HEK293 (cell line): ENCODE measurements at regions not wholly inside any gene's neighbourhood (a gene's known extent, or its start where the extent isn't known, plus 50 kb on each side); places are given as distances from the start of the nearest gene placed in this dataset.

Experiments
- CTCF ChIA-PET: fragments of 350-600 bp; formaldehyde crosslinking; extraction: SDS; loops from one replicate; lab custom pipeline; 2021; ENCODE audit warnings: antibody characterized with exemption; lab: Yijun Ruan, JAX
- POLR2A ChIA-PET: fragments of 300-600 bp; formaldehyde crosslinking; extraction: SDS; loops from one replicate; lab custom pipeline; 2020; ENCODE audit warnings: antibody characterized with exemption, inconsistent platforms; lab: Yijun Ruan, JAX
- H3K27ac ChIP-seq: fragments of 200-500 bp; sonication (Bioruptor generic); 2 replicates; pipeline ENCODE4 v1.5.1; 2014; ENCODE audit warnings: low read depth, low read length, control low read depth, inconsistent platforms; ENCODE audit errors: extremely low read depth
- H3K36me3 ChIP-seq, 2 experiments: fragments of 200-500 bp in 1 of 2; sonication (Bioruptor generic) in 1 of 2; 1 replicate in 1 of 2; 2 replicates in 1 of 2; pipeline ENCODE4 v1.5.1; 2014 to 2017; ENCODE audit warnings: inconsistent platforms in 2 of 2, low read length in 2 of 2; ENCODE audit not compliant: control insufficient read depth in 2 of 2, insufficient read depth in 1 of 2
- H3K4me1 ChIP-seq: fragments of 200-500 bp; sonication (Bioruptor generic); 2 replicates; pipeline ENCODE4 v1.5.1; 2014; ENCODE audit warnings: mild to moderate bottlenecking, low read length, inconsistent platforms; ENCODE audit not compliant: control insufficient read depth, insufficient read depth
- H3K4me3 ChIP-seq: 2 replicates; pipeline ENCODE4 v1.5.1; 2011; ENCODE audit warnings: low read depth, mild to moderate bottlenecking, control low read depth, low read length, moderate library complexity
- H3K9me3 ChIP-seq: fragments of 200-500 bp; sonication (Bioruptor generic); 2 replicates; pipeline ENCODE4 v1.5.1; 2014; ENCODE audit warnings: low read depth, low read length, inconsistent platforms; ENCODE audit not compliant: control insufficient read depth, insufficient read depth
- FEZF1 ChIP-seq: fragments of 450-650 bp; formaldehyde crosslinking; IDR thresholded peaks from 2 replicates; pipeline ENCODE4 v1.5.1; 2016; ENCODE audit warnings: missing biosample characterization, missing genetic modification characterization
- KLF7 ChIP-seq: fragments of 450-650 bp; formaldehyde crosslinking; IDR thresholded peaks from 2 replicates; pipeline ENCODE4 v1.5.1; 2016; ENCODE audit warnings: missing biosample characterization, missing genetic modification characterization, borderline replicate concordance
- ZNF16 ChIP-seq: fragments of 450-650 bp; formaldehyde crosslinking; IDR thresholded peaks from 2 replicates; pipeline ENCODE4 v1.5.1; 2016; ENCODE audit warnings: low read depth, missing biosample characterization, missing genetic modification characterization
- ZNF214 ChIP-seq: fragments of 450-650 bp; formaldehyde crosslinking; IDR thresholded peaks from 2 replicates; pipeline ENCODE4 v1.5.1; 2017; ENCODE audit warnings: missing biosample characterization, mild to moderate bottlenecking, missing genetic modification characterization, borderline replicate concordance
- ZNF266 ChIP-seq: fragments of 450-650 bp; formaldehyde crosslinking; IDR thresholded peaks from 2 replicates; pipeline ENCODE4 v1.5.1; 2016; ENCODE audit warnings: missing biosample characterization, missing genetic modification characterization, low read depth
- ZNF292 ChIP-seq: fragments of 450-650 bp; formaldehyde crosslinking; IDR thresholded peaks from 2 replicates; pipeline ENCODE4 v1.5.1; 2016; ENCODE audit warnings: low read depth, missing biosample characterization, missing genetic modification characterization, borderline replicate concordance
- ZNF335 ChIP-seq: fragments of 450-650 bp; formaldehyde crosslinking; conservative IDR thresholded peaks from 2 replicates; pipeline ENCODE4 v1.5.1; 2016; ENCODE audit warnings: missing biosample characterization, missing genetic modification characterization
- ZNF341 ChIP-seq: fragments of 450-650 bp; formaldehyde crosslinking; IDR thresholded peaks from 2 replicates; pipeline ENCODE4; 2016; ENCODE audit warnings: low read depth, missing biosample characterization, missing genetic modification characterization
- ZNF37A ChIP-seq: fragments of 450-650 bp; IDR thresholded peaks from 2 replicates; pipeline ENCODE4 v1.5.1; 2018; ENCODE audit warnings: missing biosample characterization, missing genetic modification characterization
- ZNF549 ChIP-seq: fragments of 450-650 bp; IDR thresholded peaks from 2 replicates; pipeline ENCODE4 v1.5.1; 2018; ENCODE audit warnings: missing biosample characterization, missing genetic modification characterization, mild to moderate bottlenecking, inconsistent platforms, moderate library complexity
- ZNF654 ChIP-seq: fragments of 450-650 bp; formaldehyde crosslinking; IDR thresholded peaks from 2 replicates; pipeline ENCODE4 v1.5.1; 2016; ENCODE audit warnings: low read depth, missing biosample characterization, missing genetic modification characterization
- ZNF658 ChIP-seq: fragments of 450-650 bp; formaldehyde crosslinking; IDR thresholded peaks from 2 replicates; pipeline ENCODE4; 2016; ENCODE audit warnings: missing biosample characterization, missing genetic modification characterization
- ZNF664 ChIP-seq: fragments of 450-650 bp; formaldehyde crosslinking; IDR thresholded peaks from 2 replicates; pipeline ENCODE4 v1.5.1; 2016; ENCODE audit warnings: missing biosample characterization, missing genetic modification characterization
- ZNF701 ChIP-seq: fragments of 450-650 bp; formaldehyde crosslinking; IDR thresholded peaks from 2 replicates; pipeline ENCODE4 v1.5.1; 2016; ENCODE audit warnings: missing biosample characterization, missing genetic modification characterization
- TF ChIP-seq, protein P1 (sequence below): fragments of 450-650 bp; formaldehyde crosslinking; IDR thresholded peaks from 2 replicates; pipeline ENCODE4 v1.5.1; 2016; ENCODE audit warnings: missing biosample characterization, missing genetic modification characterization
- TF ChIP-seq, protein P2 (sequence below): fragments of 450-650 bp; formaldehyde crosslinking; conservative IDR thresholded peaks from 2 replicates; pipeline ENCODE4 v1.5.1; 2016; ENCODE audit warnings: low read depth, missing biosample characterization, missing genetic modification characterization
- TF ChIP-seq, protein P3 (sequence below): fragments of 450-650 bp; formaldehyde crosslinking; IDR thresholded peaks from 2 replicates; pipeline ENCODE4 v1.5.1; 2016; ENCODE audit warnings: missing biosample characterization, missing genetic modification characterization
- TF ChIP-seq, protein P4 (sequence below): fragments of 450-650 bp; formaldehyde crosslinking; IDR thresholded peaks from 2 replicates; pipeline ENCODE4 v1.5.1; 2017; ENCODE audit warnings: missing biosample characterization, missing genetic modification characterization
- TF ChIP-seq, protein P5 (sequence below): fragments of 450-650 bp; formaldehyde crosslinking; IDR thresholded peaks from 2 replicates; pipeline ENCODE4 v1.5.1; 2017; ENCODE audit warnings: missing biosample characterization, missing genetic modification characterization
- TF ChIP-seq, protein P6 (sequence below): fragments of 450-650 bp; formaldehyde crosslinking; IDR thresholded peaks from 2 replicates; pipeline ENCODE4 v1.5.1; 2017; ENCODE audit warnings: missing biosample characterization, mild to moderate bottlenecking, missing genetic modification characterization, moderate library complexity
- TF ChIP-seq, protein P7 (sequence below): fragments of 450-650 bp; formaldehyde crosslinking; IDR thresholded peaks from 2 replicates; pipeline ENCODE4 v1.5.1; 2016; ENCODE audit warnings: missing biosample characterization, missing genetic modification characterization

DNA sequence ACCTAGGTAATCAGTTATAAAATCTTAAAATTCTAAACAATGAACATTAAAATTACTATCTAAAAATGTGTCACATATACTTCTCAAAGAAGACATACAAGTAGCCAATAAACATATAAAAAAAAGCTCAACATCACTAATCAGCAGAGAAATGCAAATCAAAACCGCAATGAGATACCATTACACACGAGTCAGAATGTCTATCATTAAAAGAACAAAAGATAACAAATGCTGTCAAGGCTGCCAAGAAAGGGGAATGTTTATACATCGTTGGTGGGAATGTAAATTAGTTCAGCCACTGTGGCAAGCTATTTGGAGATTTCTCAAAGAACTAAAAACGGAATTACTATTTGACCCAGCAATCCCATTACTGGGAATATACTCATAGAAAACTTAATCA is 310.3 kb upstream of the EDNRB start:
- Histone ChIP-seq H3K9me3 (no peaks in the 10 kb centered on the region), H3K36me3 (no peaks in the 10 kb centered on the region), H3K4me1 (no peaks in the 10 kb centered on the region)
- peak; percentile 53 for TF ChIP-seq FEZF1 (tag by site-specific recombination)
- TF ChIP-seq ZNF214 (tag by site-specific recombination), result no peak
- TF ChIP-seq, all 188 proteins: peak for 1
- no peak overlapping the region for H3K4me3 ChIP-seq
- H3K27ac ChIP-seq, result no peak overlapping the region
- CTCF ChIA-PET, result interaction anchor here (2.9 kb wide), 1 partner anchor 12 kb away, joined by 7 read pairs; no protein-coding TSS in a partner anchor
- POLR2A ChIA-PET, result no interaction called here

DNA sequence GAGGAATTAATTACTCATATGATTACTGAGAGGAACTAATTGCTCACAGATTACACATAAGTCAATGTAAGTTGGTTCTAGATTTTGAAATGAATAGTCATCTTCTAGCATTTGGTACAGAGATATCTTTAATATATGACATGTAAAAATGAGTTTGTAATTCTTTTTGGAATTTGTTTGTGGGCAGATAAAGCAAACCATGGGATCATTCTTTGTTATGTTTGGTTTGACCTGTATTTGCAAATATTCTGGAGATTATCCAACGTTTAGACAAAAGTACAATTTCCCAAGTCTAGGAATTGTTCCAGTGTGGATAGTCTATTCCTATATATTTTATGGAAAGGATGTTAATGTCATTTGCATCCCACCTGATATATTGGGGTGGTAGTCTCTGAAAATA is 309.6 kb upstream of the EDNRB start:
- H3K9me3 ChIP-seq, result no peaks in the 10 kb centered on the region
- ChIA-PET CTCF (interaction anchor here (2.9 kb wide), 1 partner anchor 12 kb away, joined by 7 read pairs; no protein-coding TSS in a partner anchor), POLR2A (no interaction called here)
- no peak overlapping the region for H3K27ac ChIP-seq
- no peaks in the 10 kb centered on the region for H3K36me3 ChIP-seq
- H3K4me3 ChIP-seq, result no peak overlapping the region
- no peaks in the 10 kb centered on the region for H3K4me1 ChIP-seq
- TF ChIP-seq ZNF292 (tag by site-specific recombination), result no peak
- TF ChIP-seq, protein P1, sequence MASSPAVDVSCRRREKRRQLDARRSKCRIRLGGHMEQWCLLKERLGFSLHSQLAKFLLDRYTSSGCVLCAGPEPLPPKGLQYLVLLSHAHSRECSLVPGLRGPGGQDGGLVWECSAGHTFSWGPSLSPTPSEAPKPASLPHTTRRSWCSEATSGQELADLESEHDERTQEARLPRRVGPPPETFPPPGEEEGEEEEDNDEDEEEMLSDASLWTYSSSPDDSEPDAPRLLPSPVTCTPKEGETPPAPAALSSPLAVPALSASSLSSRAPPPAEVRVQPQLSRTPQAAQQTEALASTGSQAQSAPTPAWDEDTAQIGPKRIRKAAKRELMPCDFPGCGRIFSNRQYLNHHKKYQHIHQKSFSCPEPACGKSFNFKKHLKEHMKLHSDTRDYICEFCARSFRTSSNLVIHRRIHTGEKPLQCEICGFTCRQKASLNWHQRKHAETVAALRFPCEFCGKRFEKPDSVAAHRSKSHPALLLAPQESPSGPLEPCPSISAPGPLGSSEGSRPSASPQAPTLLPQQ (tag by site-specific recombination), result no peak
- TF ChIP-seq, protein P2, sequence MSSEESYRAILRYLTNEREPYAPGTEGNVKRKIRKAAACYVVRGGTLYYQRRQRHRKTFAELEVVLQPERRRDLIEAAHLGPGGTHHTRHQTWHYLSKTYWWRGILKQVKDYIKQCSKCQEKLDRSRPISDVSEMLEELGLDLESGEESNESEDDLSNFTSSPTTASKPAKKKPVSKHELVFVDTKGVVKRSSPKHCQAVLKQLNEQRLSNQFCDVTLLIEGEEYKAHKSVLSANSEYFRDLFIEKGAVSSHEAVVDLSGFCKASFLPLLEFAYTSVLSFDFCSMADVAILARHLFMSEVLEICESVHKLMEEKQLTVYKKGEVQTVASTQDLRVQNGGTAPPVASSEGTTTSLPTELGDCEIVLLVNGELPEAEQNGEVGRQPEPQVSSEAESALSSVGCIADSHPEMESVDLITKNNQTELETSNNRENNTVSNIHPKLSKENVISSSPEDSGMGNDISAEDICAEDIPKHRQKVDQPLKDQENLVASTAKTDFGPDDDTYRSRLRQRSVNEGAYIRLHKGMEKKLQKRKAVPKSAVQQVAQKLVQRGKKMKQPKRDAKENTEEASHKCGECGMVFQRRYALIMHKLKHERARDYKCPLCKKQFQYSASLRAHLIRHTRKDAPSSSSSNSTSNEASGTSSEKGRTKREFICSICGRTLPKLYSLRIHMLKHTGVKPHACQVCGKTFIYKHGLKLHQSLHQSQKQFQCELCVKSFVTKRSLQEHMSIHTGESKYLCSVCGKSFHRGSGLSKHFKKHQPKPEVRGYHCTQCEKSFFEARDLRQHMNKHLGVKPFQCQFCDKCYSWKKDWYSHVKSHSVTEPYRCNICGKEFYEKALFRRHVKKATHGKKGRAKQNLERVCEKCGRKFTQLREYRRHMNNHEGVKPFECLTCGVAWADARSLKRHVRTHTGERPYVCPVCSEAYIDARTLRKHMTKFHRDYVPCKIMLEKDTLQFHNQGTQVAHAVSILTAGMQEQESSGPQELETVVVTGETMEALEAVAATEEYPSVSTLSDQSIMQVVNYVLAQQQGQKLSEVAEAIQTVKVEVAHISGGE (tag by site-specific recombination), result no peak
- TF ChIP-seq ZNF664 (tag by site-specific recombination), result no peak
- TF ChIP-seq ZNF654 (tag by site-specific recombination), result no peak
- TF ChIP-seq ZNF658 (tag by site-specific recombination), result no peak
- TF ChIP-seq, protein P3, sequence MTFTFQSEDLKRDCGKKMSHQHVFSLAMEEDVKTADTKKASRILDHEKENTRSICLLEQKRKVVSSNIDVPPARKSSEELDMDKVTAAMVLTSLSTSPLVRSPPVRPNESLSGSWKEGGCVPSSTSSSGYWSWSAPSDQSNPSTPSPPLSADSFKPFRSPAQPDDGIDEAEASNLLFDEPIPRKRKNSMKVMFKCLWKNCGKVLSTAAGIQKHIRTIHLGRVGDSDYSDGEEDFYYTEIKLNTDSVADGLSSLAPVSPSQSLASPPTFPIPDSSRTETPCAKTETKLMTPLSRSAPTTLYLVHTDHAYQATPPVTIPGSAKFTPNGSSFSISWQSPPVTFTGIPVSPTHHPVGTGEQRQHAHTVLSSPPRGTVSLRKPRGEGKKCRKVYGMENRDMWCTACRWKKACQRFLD, result no peak
- no peak for TF ChIP-seq KLF7
- TF ChIP-seq, protein P4, sequence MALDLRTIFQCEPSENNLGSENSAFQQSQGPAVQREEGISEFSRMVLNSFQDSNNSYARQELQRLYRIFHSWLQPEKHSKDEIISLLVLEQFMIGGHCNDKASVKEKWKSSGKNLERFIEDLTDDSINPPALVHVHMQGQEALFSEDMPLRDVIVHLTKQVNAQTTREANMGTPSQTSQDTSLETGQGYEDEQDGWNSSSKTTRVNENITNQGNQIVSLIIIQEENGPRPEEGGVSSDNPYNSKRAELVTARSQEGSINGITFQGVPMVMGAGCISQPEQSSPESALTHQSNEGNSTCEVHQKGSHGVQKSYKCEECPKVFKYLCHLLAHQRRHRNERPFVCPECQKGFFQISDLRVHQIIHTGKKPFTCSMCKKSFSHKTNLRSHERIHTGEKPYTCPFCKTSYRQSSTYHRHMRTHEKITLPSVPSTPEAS (tag by site-specific recombination), result no peak
- no peak for TF ChIP-seq ZNF549 (tag by site-specific recombination)
- no peak for TF ChIP-seq ZNF335 (tag by site-specific recombination)
- TF ChIP-seq, protein P5, sequence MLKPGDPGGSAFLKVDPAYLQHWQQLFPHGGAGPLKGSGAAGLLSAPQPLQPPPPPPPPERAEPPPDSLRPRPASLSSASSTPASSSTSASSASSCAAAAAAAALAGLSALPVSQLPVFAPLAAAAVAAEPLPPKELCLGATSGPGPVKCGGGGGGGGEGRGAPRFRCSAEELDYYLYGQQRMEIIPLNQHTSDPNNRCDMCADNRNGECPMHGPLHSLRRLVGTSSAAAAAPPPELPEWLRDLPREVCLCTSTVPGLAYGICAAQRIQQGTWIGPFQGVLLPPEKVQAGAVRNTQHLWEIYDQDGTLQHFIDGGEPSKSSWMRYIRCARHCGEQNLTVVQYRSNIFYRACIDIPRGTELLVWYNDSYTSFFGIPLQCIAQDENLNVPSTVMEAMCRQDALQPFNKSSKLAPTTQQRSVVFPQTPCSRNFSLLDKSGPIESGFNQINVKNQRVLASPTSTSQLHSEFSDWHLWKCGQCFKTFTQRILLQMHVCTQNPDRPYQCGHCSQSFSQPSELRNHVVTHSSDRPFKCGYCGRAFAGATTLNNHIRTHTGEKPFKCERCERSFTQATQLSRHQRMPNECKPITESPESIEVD (tag by site-specific recombination), result no peak
- no peak for TF ChIP-seq ZNF37A (tag by site-specific recombination)
- TF ChIP-seq, protein P6, sequence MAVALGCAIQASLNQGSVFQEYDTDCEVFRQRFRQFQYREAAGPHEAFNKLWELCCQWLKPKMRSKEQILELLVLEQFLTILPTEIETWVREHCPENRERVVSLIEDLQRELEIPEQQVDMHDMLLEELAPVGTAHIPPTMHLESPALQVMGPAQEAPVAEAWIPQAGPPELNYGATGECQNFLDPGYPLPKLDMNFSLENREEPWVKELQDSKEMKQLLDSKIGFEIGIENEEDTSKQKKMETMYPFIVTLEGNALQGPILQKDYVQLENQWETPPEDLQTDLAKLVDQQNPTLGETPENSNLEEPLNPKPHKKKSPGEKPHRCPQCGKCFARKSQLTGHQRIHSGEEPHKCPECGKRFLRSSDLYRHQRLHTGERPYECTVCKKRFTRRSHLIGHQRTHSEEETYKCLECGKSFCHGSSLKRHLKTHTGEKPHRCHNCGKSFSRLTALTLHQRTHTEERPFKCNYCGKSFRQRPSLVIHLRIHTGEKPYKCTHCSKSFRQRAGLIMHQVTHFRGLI (tag by site-specific recombination), result no peak
- no peak for TF ChIP-seq ZNF341 (tag by site-specific recombination)
- TF ChIP-seq, protein P7, sequence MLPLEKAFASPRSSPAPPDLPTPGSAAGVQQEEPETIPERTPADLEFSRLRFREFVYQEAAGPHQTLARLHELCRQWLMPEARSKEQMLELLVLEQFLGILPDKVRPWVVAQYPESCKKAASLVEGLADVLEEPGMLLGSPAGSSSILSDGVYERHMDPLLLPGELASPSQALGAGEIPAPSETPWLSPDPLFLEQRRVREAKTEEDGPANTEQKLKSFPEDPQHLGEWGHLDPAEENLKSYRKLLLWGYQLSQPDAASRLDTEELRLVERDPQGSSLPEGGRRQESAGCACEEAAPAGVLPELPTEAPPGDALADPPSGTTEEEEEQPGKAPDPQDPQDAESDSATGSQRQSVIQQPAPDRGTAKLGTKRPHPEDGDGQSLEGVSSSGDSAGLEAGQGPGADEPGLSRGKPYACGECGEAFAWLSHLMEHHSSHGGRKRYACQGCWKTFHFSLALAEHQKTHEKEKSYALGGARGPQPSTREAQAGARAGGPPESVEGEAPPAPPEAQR, result no peak
- TF ChIP-seq ZNF16 (tag by site-specific recombination), result no peak
- TF ChIP-seq ZNF266, result no peak
- TF ChIP-seq ZNF701 (tag by site-specific recombination), result no peak
